Keratinocyte (primary cell): ENCODE measurements at regions not wholly inside any gene's neighbourhood (a gene's known extent, or its start where the extent isn't known, plus 50 kb on each side); places are given as distances from the start of the nearest gene placed in this dataset.

Source experiments
- EZH2 ChIP-seq: IDR thresholded peaks from one replicate; pipeline ENCODE4 v1.6.1; 2012; ENCODE audit warnings: inconsistent platforms, mild to moderate bottlenecking, low read length, moderate library complexity
- TF ChIP-seq, protein P1 (sequence below), 3 experiments: IDR thresholded peaks in 1 of 3; conservative IDR thresholded peaks in 1 of 3; optimal IDR thresholded peaks in 1 of 3; 2 replicates in 2 of 3; 3 replicates in 1 of 3; pipeline versions ENCODE3 to v1.5.1; 2011; ENCODE audit warnings: low read length in 3 of 3, mild to moderate bottlenecking in 3 of 3, moderate library complexity in 2 of 3, control low read depth in 1 of 3, inconsistent platforms in 1 of 3; ENCODE audit not compliant: insufficient read depth in 2 of 3; ENCODE audit errors: extremely low read depth in 1 of 3

DNA sequence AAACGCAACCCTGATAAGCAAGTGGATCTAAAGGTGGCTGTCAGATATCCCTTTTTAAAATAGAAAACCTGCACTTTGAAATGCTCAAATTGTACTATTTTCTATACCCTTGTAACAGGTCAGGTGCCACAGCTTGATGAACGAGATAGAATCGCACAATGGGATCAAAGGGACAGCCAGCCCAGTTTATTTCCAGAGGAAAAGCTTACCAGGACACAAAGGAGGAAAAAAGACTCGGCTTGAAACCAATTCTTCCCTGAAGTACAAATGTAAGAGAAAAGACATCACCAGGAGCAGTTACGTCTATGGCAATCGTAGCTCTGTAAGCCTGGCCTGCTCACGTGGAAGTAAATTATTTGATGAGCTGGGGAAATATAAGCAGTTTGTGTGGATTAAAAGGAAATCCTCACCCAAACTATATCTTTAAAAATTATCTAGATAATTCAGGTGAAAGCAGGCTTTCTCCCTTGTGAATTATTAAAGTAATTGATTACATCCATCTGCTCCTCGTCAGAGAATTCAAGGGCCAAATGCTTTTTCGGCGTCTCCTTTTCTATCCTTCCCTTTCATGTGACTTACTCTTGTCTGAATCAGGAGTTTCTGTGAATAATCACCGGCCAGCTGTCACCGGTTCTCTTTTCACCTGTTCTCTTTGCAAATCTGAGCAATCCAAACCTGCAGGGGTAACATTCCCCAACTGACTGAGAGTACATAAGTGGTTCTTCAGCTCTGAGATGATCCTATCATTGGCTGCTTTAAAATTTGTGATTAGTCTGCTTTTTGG is 339.2 kb upstream of the ONECUT1 start:
- no peak for TF ChIP-seq EZH2
- TF ChIP-seq, protein P1, sequence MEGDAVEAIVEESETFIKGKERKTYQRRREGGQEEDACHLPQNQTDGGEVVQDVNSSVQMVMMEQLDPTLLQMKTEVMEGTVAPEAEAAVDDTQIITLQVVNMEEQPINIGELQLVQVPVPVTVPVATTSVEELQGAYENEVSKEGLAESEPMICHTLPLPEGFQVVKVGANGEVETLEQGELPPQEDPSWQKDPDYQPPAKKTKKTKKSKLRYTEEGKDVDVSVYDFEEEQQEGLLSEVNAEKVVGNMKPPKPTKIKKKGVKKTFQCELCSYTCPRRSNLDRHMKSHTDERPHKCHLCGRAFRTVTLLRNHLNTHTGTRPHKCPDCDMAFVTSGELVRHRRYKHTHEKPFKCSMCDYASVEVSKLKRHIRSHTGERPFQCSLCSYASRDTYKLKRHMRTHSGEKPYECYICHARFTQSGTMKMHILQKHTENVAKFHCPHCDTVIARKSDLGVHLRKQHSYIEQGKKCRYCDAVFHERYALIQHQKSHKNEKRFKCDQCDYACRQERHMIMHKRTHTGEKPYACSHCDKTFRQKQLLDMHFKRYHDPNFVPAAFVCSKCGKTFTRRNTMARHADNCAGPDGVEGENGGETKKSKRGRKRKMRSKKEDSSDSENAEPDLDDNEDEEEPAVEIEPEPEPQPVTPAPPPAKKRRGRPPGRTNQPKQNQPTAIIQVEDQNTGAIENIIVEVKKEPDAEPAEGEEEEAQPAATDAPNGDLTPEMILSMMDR (optimal IDR thresholded peaks at IDR 0.05 in 1 of 3, IDR thresholded peaks at IDR 0.05 in 1 of 3, conservative IDR thresholded peaks at IDR 0.05 in 1 of 3; ENCODE audit: extremely low read depth in 1 of 3, insufficient read depth in 2 of 3, low read length in 3 of 3), result no peak
